Panc1 (cell line): ENCODE measurements at regions not wholly inside any gene's neighbourhood (a gene's known extent, or its start where the extent isn't known, plus 50 kb on each side); places are given as distances from the start of the nearest gene placed in this dataset.
A peak's percentile ranks its signal among the peaks of the same experiment; 100 is the strongest.

Experiments used
- ATAC-seq: fragments of 200-7000 bp; cut with Tn5 transposase; 2 replicates; pipeline ENCODE4 v1.9.1; 2020; ENCODE audit warnings: mild to moderate bottlenecking, moderate library complexity
- BruUV-seq: library from RNA; stranded (reverse); fragments of 400-500 nt; replicated peaks from 2 replicates; lab custom pipeline; 2021; lab: Mats Ljungman, UMichigan
- CTCF ChIA-PET: fragments of 300-600 bp; sonication (Branson Sonifier 250); formaldehyde crosslinking; loops from one replicate; lab custom pipeline; 2022; ENCODE audit warnings: antibody characterized with exemption; lab: Charles Lee
- POLR2A ChIA-PET: fragments of 300-600 bp; sonication (Branson Sonifier 250); formaldehyde crosslinking; loops from one replicate; lab custom pipeline; 2022; ENCODE audit warnings: antibody characterized with exemption; lab: Charles Lee
- DNase-seq: peaks from one replicate; pipeline ENCODE4 v3.0.0-alpha.2; 2010; ENCODE audit warnings: low read depth, low spot score
- H3K27ac ChIP-seq: 2 replicates; pipeline ENCODE4 v1.5.1; 2011; ENCODE audit warnings: mild to moderate bottlenecking, low read length, inconsistent platforms
- H3K27me3 ChIP-seq: fragments of 200-500 bp; sonication (Bioruptor generic); 2 replicates; pipeline ENCODE4 v1.6.0; 2014; ENCODE audit warnings: low read length, inconsistent platforms; ENCODE audit not compliant: control insufficient read depth, insufficient read depth
- H3K36me3 ChIP-seq: fragments of 200-500 bp; sonication (Bioruptor generic); 2 replicates; pipeline ENCODE4 v1.5.1; 2014; ENCODE audit warnings: inconsistent platforms, mild to moderate bottlenecking, low read length, moderate library complexity; ENCODE audit not compliant: control insufficient read depth, insufficient read depth
- H3K4me1 ChIP-seq: 2 replicates; pipeline ENCODE4 v1.5.1; 2011; ENCODE audit warnings: inconsistent platforms, mild to moderate bottlenecking, low read length, moderate library complexity; ENCODE audit not compliant: control insufficient read depth, insufficient read depth
- H3K4me3 ChIP-seq, 2 experiments: 2 replicates each; pipeline ENCODE4 v1.5.1; 2011 to 2012; ENCODE audit warnings: low read depth in 2 of 2, low read length in 2 of 2, mild to moderate bottlenecking in 2 of 2, inconsistent platforms in 1 of 2, moderate library complexity in 1 of 2
- H3K9me3 ChIP-seq: fragments of 200-500 bp; sonication (Bioruptor generic); 2 replicates; pipeline ENCODE4 v1.5.1; 2014; ENCODE audit warnings: low read depth, mild to moderate bottlenecking, inconsistent platforms, low read length, moderate library complexity; ENCODE audit not compliant: control insufficient read depth, insufficient read depth
- POLR2AphosphoS5 ChIP-seq: IDR thresholded peaks from 2 replicates; pipeline ENCODE4 v1.6.1; 2012; ENCODE audit warnings: mild to moderate bottlenecking, low read depth, low read length, moderate library complexity
- REST ChIP-seq, 2 experiments: IDR thresholded peaks; 2 replicates each; pipeline ENCODE4 v1.6.1; 2011 to 2012; ENCODE audit warnings: low read depth in 2 of 2, control low read depth in 1 of 2, low read length in 1 of 2, mild to moderate bottlenecking in 1 of 2, moderate library complexity in 1 of 2; ENCODE audit not compliant: insufficient read depth in 1 of 2
- SIN3A ChIP-seq: IDR thresholded peaks from 2 replicates; pipeline ENCODE4 v1.6.1; 2012; ENCODE audit warnings: low read depth, mild to moderate bottlenecking, low read length, moderate library complexity, borderline replicate concordance; ENCODE audit not compliant: insufficient read depth
- TCF7L2 ChIP-seq: IDR thresholded peaks from 2 replicates; pipeline ENCODE4 v1.6.1; 2011; ENCODE audit warnings: mild to moderate bottlenecking, low read depth, low read length, inconsistent platforms
- in situ Hi-C: cut with HindIII; loops from 2 replicates; pipeline ENCODE4 v1.10.0; 2016; ENCODE audit warnings: low sequenced_read_pairs, low pct_unique_long_range_greater_than_20kb
- intact Hi-C: fragments of 100-400 bp; cut with micrococcal nuclease; formaldehyde crosslinking; loops from one replicate; pipeline ENCODE4 v1.10.0; 2022; ENCODE audit not compliant: unreplicated experiment
- TF ChIP-seq, protein P1 (sequence below): fragments of 450-650 bp; IDR thresholded peaks from 2 replicates; pipeline ENCODE4 v1.5.1; 2017; ENCODE audit warnings: mild to moderate bottlenecking

- Histone ChIP-seq H3K36me3 (no peaks in the 10 kb centered on the region), H3K27me3 (no peaks in the 10 kb centered on the region), H3K27ac (peak overlapping the region; percentile 29; the same call in 1 of the 2 replicates), H3K4me1 (peaks cover 3% of the 10 kb centered on the region; the same call in 1 of the 2 replicates), H3K4me3 (no peak overlapping the region), H3K9me3 (no peaks in the 10 kb centered on the region)
- TF ChIP-seq, protein P1, sequence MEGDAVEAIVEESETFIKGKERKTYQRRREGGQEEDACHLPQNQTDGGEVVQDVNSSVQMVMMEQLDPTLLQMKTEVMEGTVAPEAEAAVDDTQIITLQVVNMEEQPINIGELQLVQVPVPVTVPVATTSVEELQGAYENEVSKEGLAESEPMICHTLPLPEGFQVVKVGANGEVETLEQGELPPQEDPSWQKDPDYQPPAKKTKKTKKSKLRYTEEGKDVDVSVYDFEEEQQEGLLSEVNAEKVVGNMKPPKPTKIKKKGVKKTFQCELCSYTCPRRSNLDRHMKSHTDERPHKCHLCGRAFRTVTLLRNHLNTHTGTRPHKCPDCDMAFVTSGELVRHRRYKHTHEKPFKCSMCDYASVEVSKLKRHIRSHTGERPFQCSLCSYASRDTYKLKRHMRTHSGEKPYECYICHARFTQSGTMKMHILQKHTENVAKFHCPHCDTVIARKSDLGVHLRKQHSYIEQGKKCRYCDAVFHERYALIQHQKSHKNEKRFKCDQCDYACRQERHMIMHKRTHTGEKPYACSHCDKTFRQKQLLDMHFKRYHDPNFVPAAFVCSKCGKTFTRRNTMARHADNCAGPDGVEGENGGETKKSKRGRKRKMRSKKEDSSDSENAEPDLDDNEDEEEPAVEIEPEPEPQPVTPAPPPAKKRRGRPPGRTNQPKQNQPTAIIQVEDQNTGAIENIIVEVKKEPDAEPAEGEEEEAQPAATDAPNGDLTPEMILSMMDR = peak; percentile 65
- TF ChIP-seq REST (IDR thresholded peaks at IDR 0.05; ENCODE audit: insufficient read depth in 1 of 2, low read depth in 2 of 2, low read length in 1 of 2) = no peak
- TF ChIP-seq POLR2AphosphoS5 = no peak
- no peak for TF ChIP-seq SIN3A
- TF ChIP-seq TCF7L2 = no peak
- ChIA-PET CTCF (interaction anchor here (0.6 to 1.6 kb wide), 6 partner anchors 86 to 203 kb away, joined by 3 to 23 read pairs (median 3); no protein-coding TSS in a partner anchor), POLR2A (no interaction called here)
- DNase-seq (no peak), ATAC-seq (peak; percentile 96)
- in situ Hi-C loops = no loop called here
- intact Hi-C loops = loop anchor here (2.0 to 5.0 kb wide), 2 partner anchors 183 to 225 kb away; partner anchors contain the start of gene DHRS4
- no TSS peak for BruUV-seq
Measured at GRCh38 chr14:23727566-23728335, 91.6 kb downstream of the DHRS2 start.

DNA sequence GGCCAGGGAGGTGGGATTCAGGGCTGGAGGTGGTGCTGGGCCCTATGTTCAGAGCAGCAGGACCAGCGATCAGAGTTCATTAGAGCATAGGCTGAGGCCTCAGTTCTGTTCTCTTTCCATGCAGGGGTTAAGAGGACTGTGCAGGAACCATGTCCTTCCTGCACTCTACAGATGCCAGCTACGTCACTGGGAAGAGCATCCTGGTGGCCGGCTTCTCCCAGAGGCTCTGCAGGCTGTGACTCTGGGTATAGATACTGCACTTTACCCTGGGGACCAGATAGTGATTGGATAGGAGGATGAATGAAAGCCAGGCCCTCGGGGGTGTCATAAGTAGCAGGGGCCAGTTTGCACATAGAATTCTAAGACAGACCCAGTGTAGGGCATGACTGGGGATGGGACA lies 92.6 kb downstream of the DHRS2 start:
- BruUV-seq = no TSS peak
- in situ Hi-C loops (no loop called here), intact Hi-C loops (loop anchor here (5.0 kb wide), 1 partner anchor 224 kb away; the partner anchor contains the start of gene DHRS4)
- H3K4me3 ChIP-seq = no peak overlapping the region
- H3K27ac ChIP-seq = no peak overlapping the region
- CTCF ChIA-PET = no interaction called here
- TF ChIP-seq REST (IDR thresholded peaks at IDR 0.05; ENCODE audit: insufficient read depth in 1 of 2, low read depth in 2 of 2, low read length in 1 of 2) (no peak), POLR2AphosphoS5 (no peak), TCF7L2 (no peak), SIN3A (no peak)
- TF ChIP-seq, protein P1 = no peak
- H3K36me3 ChIP-seq = no peaks in the 10 kb centered on the region
- POLR2A ChIA-PET = no interaction called here
- DNase-seq (no peak), ATAC-seq (no peak)
- H3K9me3 ChIP-seq = no peaks in the 10 kb centered on the region
- peaks cover 3% of the 10 kb centered on the region; the same call in 1 of the 2 replicates for H3K4me1 ChIP-seq
- H3K27me3 ChIP-seq = no peaks in the 10 kb centered on the region
